ENCODE measurements at regions not wholly inside any gene's neighbourhood (a gene's known extent, or its start where the extent isn't known, plus 50 kb on each side); places are given as distances from the start of the nearest gene placed in this dataset.
"Not testable (repeated sequence)": the region's sequence is repeated elsewhere in the genome, so short reads cannot be mapped to it uniquely, and the experiment has no call there.

GRCh38 chr2:2896643-2897042, 481.0 kb downstream of the EIPR1 start:
- WGBS: 94% methylated on average over 7 of the region's 7 CpGs
- intact Hi-C loops (cut with DNase I): no loop called here
- Histone ChIP-seq H3K4me1 (replicated peaks) (no peaks in the 10 kb centered on the region), H3K4me3 (no peak overlapping the region), H3K9me3 (no peaks in the 10 kb centered on the region), H3K36me3 (no peaks in the 10 kb centered on the region), H3K27ac (no peak overlapping the region), H3K27me3 (replicated peaks; ENCODE audit: insufficient read depth) (no peaks in the 10 kb centered on the region)
- TF ChIP-seq POLR2AphosphoS5 (IDR thresholded peaks at IDR 0.05) (no peak), POLR2A (IDR thresholded peaks at IDR 0.05) (no peak), CTCF (IDR thresholded peaks at IDR 0.05) (no peak)
- no peak for DNase-seq (ENCODE audit: low spot score)

GRCh38 chr2:2896011-2896410, 481.6 kb downstream of the EIPR1 start:
- TF ChIP-seq POLR2AphosphoS5 (IDR thresholded peaks at IDR 0.05) (no peak), POLR2A (IDR thresholded peaks at IDR 0.05) (no peak), CTCF (IDR thresholded peaks at IDR 0.05) (no peak)
- Histone ChIP-seq H3K36me3 (no peaks in the 10 kb centered on the region), H3K27ac (no peak overlapping the region), H3K27me3 (replicated peaks; ENCODE audit: insufficient read depth) (no peaks in the 10 kb centered on the region), H3K9me3 (no peaks in the 10 kb centered on the region), H3K4me1 (replicated peaks) (no peaks in the 10 kb centered on the region), H3K4me3 (no peak overlapping the region)
- intact Hi-C loops (cut with DNase I): no loop called here
- WGBS: 97% methylated on average over 5 of the region's 5 CpGs
- no peak for DNase-seq (ENCODE audit: low spot score)

GRCh38 chr2:2894011-2894410, 483.6 kb downstream of the EIPR1 start:
- H3K9me3 ChIP-seq; H3K4me3 ChIP-seq; DNase-seq (ENCODE audit: low spot score); H3K4me1 ChIP-seq (replicated peaks); intact Hi-C loops (cut with DNase I); H3K36me3 ChIP-seq; H3K27ac ChIP-seq; H3K27me3 ChIP-seq (replicated peaks; ENCODE audit: insufficient read depth): not testable (repeated sequence)
- WGBS: 89% methylated on average over 19 of the region's 19 CpGs

GRCh38 chr2:2892892-2893291, 484.7 kb downstream of the EIPR1 start:
- WGBS: 95% methylated on average over 7 of the region's 7 CpGs
- H3K9me3 ChIP-seq: no peaks in the 10 kb centered on the region
- no peak for DNase-seq (ENCODE audit: low spot score)
- no peak for TF ChIP-seq CTCF (IDR thresholded peaks at IDR 0.05)
- no peak for TF ChIP-seq POLR2AphosphoS5 (IDR thresholded peaks at IDR 0.05)
- no peak for TF ChIP-seq POLR2A (IDR thresholded peaks at IDR 0.05)
- no peaks in the 10 kb centered on the region for H3K36me3 ChIP-seq
- no peaks in the 10 kb centered on the region for H3K4me1 ChIP-seq (replicated peaks)
- H3K27ac ChIP-seq: no peak overlapping the region
- H3K4me3 ChIP-seq: no peak overlapping the region
- intact Hi-C loops (cut with DNase I): no loop called here
- H3K27me3 ChIP-seq (replicated peaks; ENCODE audit: insufficient read depth): no peaks in the 10 kb centered on the region

- Histone ChIP-seq H3K27me3 (replicated peaks; ENCODE audit: insufficient read depth) (no peaks in the 10 kb centered on the region), H3K36me3 (no peaks in the 10 kb centered on the region), H3K27ac (no peak overlapping the region), H3K9me3 (no peaks in the 10 kb centered on the region), H3K4me1 (replicated peaks) (no peaks in the 10 kb centered on the region), H3K4me3 (no peak overlapping the region)
- intact Hi-C loops (cut with DNase I): no loop called here
- no peak for DNase-seq (ENCODE audit: low spot score)
- WGBS: 84% methylated on average over 10 of the region's 10 CpGs
- TF ChIP-seq POLR2AphosphoS5 (IDR thresholded peaks at IDR 0.05) (no peak), POLR2A (IDR thresholded peaks at IDR 0.05) (no peak), CTCF (IDR thresholded peaks at IDR 0.05) (no peak)
Observed at GRCh38 chr2:2892378-2892777, 485.2 kb downstream of the EIPR1 start.
